PC-9 (cell line): ENCODE measurements at regions not wholly inside any gene's neighbourhood (a gene's known extent, or its start where the extent isn't known, plus 50 kb on each side); places are given as distances from the start of the nearest gene placed in this dataset.

Source experiments
- EZH2 ChIP-seq: fragments of 200-600 bp; sonication (generic); IDR thresholded peaks from 2 replicates; pipeline ENCODE4 v1.8.0; 2017; ENCODE audit warnings: antibody characterized with exemption, low read depth
- TF ChIP-seq, protein P1 (sequence below): fragments of 200-600 bp; sonication (generic); conservative IDR thresholded peaks from 2 replicates; pipeline ENCODE4 v1.6.1; 2017; ENCODE audit warnings: mixed run types, antibody characterized with exemption, mild to moderate bottlenecking, moderate library complexity

DNA sequence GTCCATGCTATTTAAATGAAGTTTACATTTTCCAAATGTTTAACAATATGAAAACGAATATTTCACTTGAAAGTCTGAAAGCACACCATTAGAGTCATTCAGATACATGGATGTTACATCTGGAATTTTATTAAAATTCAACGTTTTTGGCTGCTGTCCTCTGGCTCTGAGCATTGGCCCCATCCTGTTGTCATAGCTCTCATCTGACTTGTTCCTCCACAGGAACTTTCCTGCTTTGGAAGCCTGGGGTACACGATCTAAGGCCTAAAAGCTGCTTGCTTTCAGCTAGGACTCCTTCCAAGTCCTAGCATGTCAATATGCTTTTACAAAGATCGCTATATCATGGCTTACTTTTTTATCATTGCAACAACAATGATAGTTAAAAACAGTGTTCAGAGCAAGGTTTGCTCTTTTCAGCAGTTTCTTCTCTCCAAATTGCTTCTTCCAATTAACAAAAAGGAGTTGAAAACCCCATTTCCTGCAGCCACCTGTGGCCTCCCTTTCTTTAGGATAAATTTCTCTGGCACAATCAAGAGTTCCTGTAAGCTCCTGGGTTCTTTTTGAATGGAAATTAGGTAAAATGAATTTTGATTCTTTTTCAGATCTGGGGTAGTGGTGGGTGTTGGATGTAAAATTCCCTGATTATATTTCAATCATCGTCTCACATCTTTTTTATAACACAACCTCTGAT lies 413.4 kb upstream of the AGA start:
- TF ChIP-seq, protein P1, sequence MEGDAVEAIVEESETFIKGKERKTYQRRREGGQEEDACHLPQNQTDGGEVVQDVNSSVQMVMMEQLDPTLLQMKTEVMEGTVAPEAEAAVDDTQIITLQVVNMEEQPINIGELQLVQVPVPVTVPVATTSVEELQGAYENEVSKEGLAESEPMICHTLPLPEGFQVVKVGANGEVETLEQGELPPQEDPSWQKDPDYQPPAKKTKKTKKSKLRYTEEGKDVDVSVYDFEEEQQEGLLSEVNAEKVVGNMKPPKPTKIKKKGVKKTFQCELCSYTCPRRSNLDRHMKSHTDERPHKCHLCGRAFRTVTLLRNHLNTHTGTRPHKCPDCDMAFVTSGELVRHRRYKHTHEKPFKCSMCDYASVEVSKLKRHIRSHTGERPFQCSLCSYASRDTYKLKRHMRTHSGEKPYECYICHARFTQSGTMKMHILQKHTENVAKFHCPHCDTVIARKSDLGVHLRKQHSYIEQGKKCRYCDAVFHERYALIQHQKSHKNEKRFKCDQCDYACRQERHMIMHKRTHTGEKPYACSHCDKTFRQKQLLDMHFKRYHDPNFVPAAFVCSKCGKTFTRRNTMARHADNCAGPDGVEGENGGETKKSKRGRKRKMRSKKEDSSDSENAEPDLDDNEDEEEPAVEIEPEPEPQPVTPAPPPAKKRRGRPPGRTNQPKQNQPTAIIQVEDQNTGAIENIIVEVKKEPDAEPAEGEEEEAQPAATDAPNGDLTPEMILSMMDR: no peak
- TF ChIP-seq EZH2: no peak
